ENCODE measurements at regions not wholly inside any gene's neighbourhood (a gene's known extent, or its start where the extent isn't known, plus 50 kb on each side); places are given as distances from the start of the nearest gene placed in this dataset.

GRCh38 chr12:91723191-91723590, 422.5 kb downstream of the BTG1 start:
- no peak for TF ChIP-seq CTCF (conservative IDR thresholded peaks at IDR 0.05)
- no peak for TF ChIP-seq EZH2 (IDR thresholded peaks at IDR 0.05; ENCODE audit: low read depth)

All from PC-9 (cell line).